Activated CD4-positive, alpha-beta memory T cell treated with anti-CD3 and anti-CD28 coated beads for 36 hours (primary cell): ENCODE measurements at regions not wholly inside any gene's neighbourhood (a gene's known extent, or its start where the extent isn't known, plus 50 kb on each side); places are given as distances from the start of the nearest gene placed in this dataset.

Experiments used
- CTCF ChIA-PET: fragments of 350-600 bp; sonication (Branson Sonifier 250); formaldehyde crosslinking; loops from one replicate; lab custom pipeline; 2021; ENCODE audit warnings: antibody characterized with exemption, inconsistent platforms; lab: Charles Lee
- POLR2A ChIA-PET: fragments of 350-600 bp; sonication (Branson Sonifier 250); formaldehyde crosslinking; loops from one replicate; lab custom pipeline; 2021; ENCODE audit warnings: antibody characterized with exemption; lab: Charles Lee
- DNase-seq: peaks from one replicate; pipeline ENCODE4 v3.0.0-alpha.2; 2020
- H3K27ac Mint-ChIP-seq: one replicate; pipeline ENCODE4 v1.8.0; 2021; ENCODE audit warnings: mixed read lengths
- H3K27me3 Mint-ChIP-seq: one replicate; pipeline ENCODE4 v1.8.0; 2021; ENCODE audit warnings: mixed read lengths
- H3K36me3 Mint-ChIP-seq: one replicate; pipeline ENCODE4 v1.8.0; 2021; ENCODE audit warnings: mixed read lengths
- H3K4me1 Mint-ChIP-seq: one replicate; pipeline ENCODE4 v1.8.0; 2021; ENCODE audit warnings: low read depth, mixed read lengths
- H3K4me3 Mint-ChIP-seq: one replicate; pipeline ENCODE4 v1.8.0; 2021; ENCODE audit warnings: mild to moderate bottlenecking, mixed read lengths
- H3K9me3 Mint-ChIP-seq: one replicate; pipeline ENCODE4 v1.8.0; 2021; ENCODE audit warnings: mixed read lengths
- intact Hi-C: fragments of 100-400 bp; cut with micrococcal nuclease; formaldehyde crosslinking; loops from one replicate; pipeline ENCODE4 v1.15.1; 2023

- intact Hi-C loops = no loop called here
- Mint-ChIP-seq H3K27me3 (no peaks in the 10 kb centered on the region), H3K4me3 (no peak overlapping the region), H3K4me1 (no peaks in the 10 kb centered on the region), H3K9me3 (no peaks in the 10 kb centered on the region), H3K27ac (no peak overlapping the region), H3K36me3 (no peaks in the 10 kb centered on the region)
- ChIA-PET POLR2A (no interaction called here), CTCF (interaction anchor here (0.6 kb wide), 1 partner anchor 1744 kb away, joined by 3 read pairs; no protein-coding TSS in a partner anchor)
- DNase-seq = no peak
These were observed 175.4 kb upstream of the TP63 start for GRCh38 chr3:189455641-189456417.

- no peak for DNase-seq
- Mint-ChIP-seq H3K4me1 (no peaks in the 10 kb centered on the region), H3K9me3 (no peaks in the 10 kb centered on the region), H3K27ac (no peak overlapping the region), H3K36me3 (no peaks in the 10 kb centered on the region), H3K27me3 (no peaks in the 10 kb centered on the region), H3K4me3 (no peak overlapping the region)
- ChIA-PET CTCF (interaction anchor here (0.5 kb wide), 1 partner anchor 1743 kb away, joined by 3 read pairs; no protein-coding TSS in a partner anchor), POLR2A (no interaction called here)
- intact Hi-C loops = no loop called here
These were observed 174.0 kb upstream of the TP63 start for GRCh38 chr3:189457201-189457607.

GRCh38 chr3:189457631-189458412 is 173.4 kb upstream of the TP63 start:
- H3K4me1 Mint-ChIP-seq = peaks cover 5% of the 10 kb centered on the region
- H3K27ac Mint-ChIP-seq = no peak overlapping the region
- H3K9me3 Mint-ChIP-seq = no peaks in the 10 kb centered on the region
- H3K4me3 Mint-ChIP-seq = no peak overlapping the region
- no peaks in the 10 kb centered on the region for H3K27me3 Mint-ChIP-seq
- no peaks in the 10 kb centered on the region for H3K36me3 Mint-ChIP-seq
- DNase-seq = no peak
- CTCF ChIA-PET = no interaction called here
- intact Hi-C loops = no loop called here
- POLR2A ChIA-PET = no interaction called here

- no peak overlapping the region for H3K4me3 Mint-ChIP-seq
- POLR2A ChIA-PET = no interaction called here
- no peaks in the 10 kb centered on the region for H3K9me3 Mint-ChIP-seq
- no peak for DNase-seq
- peaks cover 5% of the 10 kb centered on the region for H3K4me1 Mint-ChIP-seq
- CTCF ChIA-PET = no interaction called here
- no peak overlapping the region for H3K27ac Mint-ChIP-seq
- H3K27me3 Mint-ChIP-seq = no peaks in the 10 kb centered on the region
- no peaks in the 10 kb centered on the region for H3K36me3 Mint-ChIP-seq
- intact Hi-C loops = no loop called here
These were observed 172.7 kb upstream of the TP63 start for GRCh38 chr3:189458528-189458927.

GRCh38 chr3:189459231-189459630 is 172.0 kb upstream of the TP63 start:
- ChIA-PET CTCF (no interaction called here), POLR2A (no interaction called here)
- H3K4me3 Mint-ChIP-seq = no peak overlapping the region

GRCh38 chr3:189460511-189460910 is 170.7 kb upstream of the TP63 start:
- Mint-ChIP-seq H3K9me3 (no peaks in the 10 kb centered on the region), H3K4me3 (no peak overlapping the region), H3K36me3 (no peaks in the 10 kb centered on the region), H3K27me3 (no peaks in the 10 kb centered on the region), H3K4me1 (peaks cover 5% of the 10 kb centered on the region), H3K27ac (no peak overlapping the region)
- ChIA-PET CTCF (no interaction called here), POLR2A (no interaction called here)
- intact Hi-C loops = no loop called here
- DNase-seq = no peak

More at GRCh38 chr3:189459231-189459630, 172.0 kb upstream of the TP63 start:
- no peaks in the 10 kb centered on the region for H3K27me3 Mint-ChIP-seq
- peaks cover 5% of the 10 kb centered on the region for H3K4me1 Mint-ChIP-seq
- DNase-seq = no peak
- intact Hi-C loops = no loop called here
- no peak overlapping the region for H3K27ac Mint-ChIP-seq
- H3K9me3 Mint-ChIP-seq = no peaks in the 10 kb centered on the region
- no peaks in the 10 kb centered on the region for H3K36me3 Mint-ChIP-seq

- peaks cover 5% of the 10 kb centered on the region for H3K4me1 Mint-ChIP-seq
- H3K36me3 Mint-ChIP-seq = no peaks in the 10 kb centered on the region
- H3K27ac Mint-ChIP-seq = no peak overlapping the region
- no peaks in the 10 kb centered on the region for H3K9me3 Mint-ChIP-seq
- CTCF ChIA-PET = no interaction called here
- intact Hi-C loops = no loop called here
- H3K27me3 Mint-ChIP-seq = no peaks in the 10 kb centered on the region
- H3K4me3 Mint-ChIP-seq = no peak overlapping the region
- POLR2A ChIA-PET = no interaction called here
- no peak for DNase-seq
These were observed 166.4 kb upstream of the TP63 start for GRCh38 chr3:189464799-189465198.

GRCh38 chr3:189466004-189466403 is 165.2 kb upstream of the TP63 start:
- POLR2A ChIA-PET = interaction anchor here (0.5 kb wide), 1 partner anchor 9 kb away, joined by 3 read pairs; no protein-coding TSS in a partner anchor
- CTCF ChIA-PET = no interaction called here
- Mint-ChIP-seq H3K4me3 (no peak overlapping the region), H3K27ac (no peak overlapping the region), H3K4me1 (peaks cover 5% of the 10 kb centered on the region), H3K9me3 (no peaks in the 10 kb centered on the region), H3K36me3 (no peaks in the 10 kb centered on the region), H3K27me3 (no peaks in the 10 kb centered on the region)
- intact Hi-C loops = no loop called here
- no peak for DNase-seq

- Mint-ChIP-seq H3K4me3 (no peak overlapping the region), H3K4me1 (peaks cover 4% of the 10 kb centered on the region), H3K9me3 (no peaks in the 10 kb centered on the region), H3K27me3 (no peaks in the 10 kb centered on the region), H3K27ac (no peak overlapping the region), H3K36me3 (no peaks in the 10 kb centered on the region)
- CTCF ChIA-PET = no interaction called here
- POLR2A ChIA-PET = no interaction called here
- intact Hi-C loops = no loop called here
- DNase-seq = no peak
These were observed 163.7 kb upstream of the TP63 start for GRCh38 chr3:189467451-189467850.

- H3K27me3 Mint-ChIP-seq = no peaks in the 10 kb centered on the region
- intact Hi-C loops = no loop called here
- DNase-seq = no peak
- POLR2A ChIA-PET = interaction anchor here (0.6 kb wide), 1 partner anchor 9 kb away, joined by 3 read pairs; no protein-coding TSS in a partner anchor
- no peaks in the 10 kb centered on the region for H3K4me1 Mint-ChIP-seq
- CTCF ChIA-PET = interaction anchor here (0.7 kb wide), 1 partner anchor 76 kb away, joined by 6 read pairs; no protein-coding TSS in a partner anchor
- H3K9me3 Mint-ChIP-seq = no peaks in the 10 kb centered on the region
- H3K27ac Mint-ChIP-seq = no peak overlapping the region
- H3K36me3 Mint-ChIP-seq = no peaks in the 10 kb centered on the region
- H3K4me3 Mint-ChIP-seq = no peak overlapping the region
These were observed 156.2 kb upstream of the TP63 start for GRCh38 chr3:189474944-189475343.

GRCh38 chr3:189477614-189478013 is 153.6 kb upstream of the TP63 start:
- intact Hi-C loops = no loop called here
- Mint-ChIP-seq H3K4me3 (no peak overlapping the region), H3K9me3 (no peaks in the 10 kb centered on the region), H3K27me3 (no peaks in the 10 kb centered on the region), H3K4me1 (no peaks in the 10 kb centered on the region), H3K27ac (no peak overlapping the region), H3K36me3 (no peaks in the 10 kb centered on the region)
- POLR2A ChIA-PET = no interaction called here
- CTCF ChIA-PET = no interaction called here
- DNase-seq = no peak

GRCh38 chr3:189486556-189486955 is 144.6 kb upstream of the TP63 start:
- CTCF ChIA-PET = no interaction called here
- Mint-ChIP-seq H3K36me3 (no peaks in the 10 kb centered on the region), H3K27me3 (no peaks in the 10 kb centered on the region), H3K4me3 (no peak overlapping the region), H3K4me1 (no peaks in the 10 kb centered on the region), H3K9me3 (peaks cover 6% of the 10 kb centered on the region), H3K27ac (no peak overlapping the region)
- intact Hi-C loops = no loop called here
- POLR2A ChIA-PET = no interaction called here
- no peak for DNase-seq
